Transverse colon (tissue), 4 donors: ENCODE measurements at regions not wholly inside any gene's neighbourhood (a gene's known extent, or its start where the extent isn't known, plus 50 kb on each side); places are given as distances from the start of the nearest gene placed in this dataset.

Experiments used
- EP300 ChIP-seq: sonication (generic); formaldehyde crosslinking; IDR thresholded peaks from one replicate; pipeline ENCODE4 v1.6.1; 2017; ENCODE audit warnings: antibody characterized with exemption, low read depth
- POLR2A ChIP-seq: fragments of 450-650 bp; IDR thresholded peaks from one replicate; pipeline ENCODE4 v1.6.1; 2016; ENCODE audit warnings: antibody characterized with exemption, mild to moderate bottlenecking, moderate library complexity
- POLR2AphosphoS5 ChIP-seq, 3 donors: sonication (generic); formaldehyde crosslinking; IDR thresholded peaks; one replicate each; pipeline ENCODE4 v1.6.1; 2016; ENCODE audit warnings: antibody characterized with exemption in 3 of 3
- TF ChIP-seq, protein P1 (sequence below), 5 experiments: fragments of 200-600 bp in 3 of 5; fragments of 450-650 bp in 2 of 5; sonication (generic) in 3 of 5; IDR thresholded peaks; 1 replicate in 2 of 5; 2 replicates in 3 of 5; pipeline ENCODE4 v1.5.1; 2016 to 2017; ENCODE audit warnings: antibody characterized with exemption in 5 of 5, inconsistent platforms in 3 of 5, mild to moderate bottlenecking in 2 of 5, moderate library complexity in 1 of 5

DNA sequence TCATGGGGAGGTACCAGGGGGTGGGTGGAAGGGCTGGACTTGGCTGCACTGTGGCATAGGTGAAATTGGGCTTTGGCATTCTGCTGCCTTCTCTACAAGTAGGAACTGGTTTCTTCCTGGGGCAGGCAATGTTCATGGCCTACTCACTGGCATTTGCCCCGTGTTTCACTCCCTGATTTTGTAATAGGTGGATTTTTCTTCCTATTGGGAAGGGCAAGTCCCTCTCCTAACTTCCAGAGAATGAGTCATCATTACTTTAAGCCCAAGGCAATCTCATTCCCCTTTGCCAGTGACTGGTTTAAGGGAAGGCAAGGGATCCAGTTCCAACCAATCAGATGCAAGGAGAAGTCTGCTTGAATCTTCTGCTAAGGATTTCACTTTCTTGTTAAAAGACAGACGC, 67.9 kb upstream of the ANKRD55 start:
- TF ChIP-seq, protein P1, sequence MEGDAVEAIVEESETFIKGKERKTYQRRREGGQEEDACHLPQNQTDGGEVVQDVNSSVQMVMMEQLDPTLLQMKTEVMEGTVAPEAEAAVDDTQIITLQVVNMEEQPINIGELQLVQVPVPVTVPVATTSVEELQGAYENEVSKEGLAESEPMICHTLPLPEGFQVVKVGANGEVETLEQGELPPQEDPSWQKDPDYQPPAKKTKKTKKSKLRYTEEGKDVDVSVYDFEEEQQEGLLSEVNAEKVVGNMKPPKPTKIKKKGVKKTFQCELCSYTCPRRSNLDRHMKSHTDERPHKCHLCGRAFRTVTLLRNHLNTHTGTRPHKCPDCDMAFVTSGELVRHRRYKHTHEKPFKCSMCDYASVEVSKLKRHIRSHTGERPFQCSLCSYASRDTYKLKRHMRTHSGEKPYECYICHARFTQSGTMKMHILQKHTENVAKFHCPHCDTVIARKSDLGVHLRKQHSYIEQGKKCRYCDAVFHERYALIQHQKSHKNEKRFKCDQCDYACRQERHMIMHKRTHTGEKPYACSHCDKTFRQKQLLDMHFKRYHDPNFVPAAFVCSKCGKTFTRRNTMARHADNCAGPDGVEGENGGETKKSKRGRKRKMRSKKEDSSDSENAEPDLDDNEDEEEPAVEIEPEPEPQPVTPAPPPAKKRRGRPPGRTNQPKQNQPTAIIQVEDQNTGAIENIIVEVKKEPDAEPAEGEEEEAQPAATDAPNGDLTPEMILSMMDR (IDR thresholded peaks at IDR 0.05) = no peak
- TF ChIP-seq POLR2AphosphoS5 (IDR thresholded peaks at IDR 0.05) = no peak
- TF ChIP-seq POLR2A = no peak
- TF ChIP-seq EP300 = no peak
